ENCODE measurements at regions not wholly inside any gene's neighbourhood (a gene's known extent, or its start where the extent isn't known, plus 50 kb on each side); places are given as distances from the start of the nearest gene placed in this dataset.
"Not testable (repeated sequence)": the region's sequence is repeated elsewhere in the genome, so short reads cannot be mapped to it uniquely, and the experiment has no call there.

GRCh38 chr12:59517522-59517921, 78.3 kb upstream of the SLC16A7 start:
- no peak for DNase-seq (ENCODE audit: low read depth, low spot score)

- no peak for DNase-seq (ENCODE audit: low read depth, low spot score)
These were observed 94.9 kb upstream of the SLC16A7 start for GRCh38 chr12:59500915-59501314.

- DNase-seq (ENCODE audit: low read depth, low spot score), result no peak
These were observed 95.5 kb upstream of the SLC16A7 start for GRCh38 chr12:59500335-59500734.

- DNase-seq (ENCODE audit: low read depth, low spot score), result no peak
These were observed 96.1 kb upstream of the SLC16A7 start for GRCh38 chr12:59499774-59500173.

GRCh38 chr12:59494617-59495016, 101.2 kb upstream of the SLC16A7 start:
- no peak for DNase-seq (ENCODE audit: low read depth, low spot score)

GRCh38 chr12:59491877-59492276, 104.0 kb upstream of the SLC16A7 start:
- no peak for DNase-seq (ENCODE audit: low read depth, low spot score)

- DNase-seq (ENCODE audit: low read depth, low spot score), result no peak
These were observed 109.0 kb upstream of the SLC16A7 start for GRCh38 chr12:59486827-59487226.

GRCh38 chr12:59484575-59484974, 111.3 kb upstream of the SLC16A7 start:
- no peak for DNase-seq (ENCODE audit: low read depth, low spot score)

GRCh38 chr12:59474236-59474635, 121.6 kb upstream of the SLC16A7 start:
- not testable (repeated sequence) for DNase-seq (ENCODE audit: low read depth, low spot score)

GRCh38 chr12:59472273-59472672, 123.6 kb upstream of the SLC16A7 start:
- no peak for DNase-seq (ENCODE audit: low read depth, low spot score)

GRCh38 chr12:59459966-59460660, 135.7 kb upstream of the SLC16A7 start:
- DNase-seq (ENCODE audit: low read depth, low spot score), result no peak

- DNase-seq (ENCODE audit: low read depth, low spot score), result no peak
These were observed 142.4 kb upstream of the SLC16A7 start for GRCh38 chr12:59453475-59453874.

GRCh38 chr12:59452746-59453145, 143.1 kb upstream of the SLC16A7 start:
- no peak for DNase-seq (ENCODE audit: low read depth, low spot score)

GRCh38 chr12:59452259-59452658, 143.6 kb upstream of the SLC16A7 start:
- no peak for DNase-seq (ENCODE audit: low read depth, low spot score)

GRCh38 chr12:59446116-59446515, 149.7 kb upstream of the SLC16A7 start:
- no peak for DNase-seq (ENCODE audit: low read depth, low spot score)

- DNase-seq (ENCODE audit: low read depth, low spot score), result no peak
These were observed 150.9 kb upstream of the SLC16A7 start for GRCh38 chr12:59444932-59445331.

- DNase-seq (ENCODE audit: low read depth, low spot score), result no peak
These were observed 163.8 kb upstream of the SLC16A7 start for GRCh38 chr12:59432057-59432456.

GRCh38 chr12:59431266-59431665, 164.6 kb upstream of the SLC16A7 start:
- DNase-seq (ENCODE audit: low read depth, low spot score), result no peak

GRCh38 chr12:59429766-59430165, 166.1 kb upstream of the SLC16A7 start:
- no peak for DNase-seq (ENCODE audit: low read depth, low spot score)

- DNase-seq (ENCODE audit: low read depth, low spot score), result no peak
These were observed 170.0 kb upstream of the SLC16A7 start for GRCh38 chr12:59425798-59426197.

- not testable (repeated sequence) for DNase-seq (ENCODE audit: low read depth, low spot score)
These were observed 171.2 kb upstream of the SLC16A7 start for GRCh38 chr12:59424666-59425065.

GRCh38 chr12:59414051-59414450, 181.8 kb upstream of the SLC16A7 start:
- no peak for DNase-seq (ENCODE audit: low read depth, low spot score)

GRCh38 chr12:59408431-59408830, 187.4 kb upstream of the SLC16A7 start:
- no peak for DNase-seq (ENCODE audit: low read depth, low spot score)

GRCh38 chr12:59407799-59408198, 188.0 kb upstream of the SLC16A7 start:
- no peak for DNase-seq (ENCODE audit: low read depth, low spot score)

All from smooth muscle cell of the brain vasculature (primary cell).